Fibroblast of mammary gland (primary cell): ENCODE measurements at regions not wholly inside any gene's neighbourhood (a gene's known extent, or its start where the extent isn't known, plus 50 kb on each side); places are given as distances from the start of the nearest gene placed in this dataset.

ENCODE experiments used
- DNase-seq: peaks from one replicate; pipeline ENCODE4 v3.0.0-alpha.2; 2010; ENCODE audit warnings: low read depth
- H3K4me3 ChIP-seq: 2 replicates; pipeline ENCODE4 v1.5.1; 2011; ENCODE audit warnings: low read depth, mild to moderate bottlenecking, low read length, moderate library complexity; ENCODE audit not compliant: control insufficient read depth
- CTCF ChIP-seq: conservative IDR thresholded peaks from 2 replicates; pipeline ENCODE4 v1.5.1; 2011; ENCODE audit warnings: low read depth, low read length, inconsistent platforms; ENCODE audit not compliant: control insufficient read depth, insufficient read depth

DNA sequence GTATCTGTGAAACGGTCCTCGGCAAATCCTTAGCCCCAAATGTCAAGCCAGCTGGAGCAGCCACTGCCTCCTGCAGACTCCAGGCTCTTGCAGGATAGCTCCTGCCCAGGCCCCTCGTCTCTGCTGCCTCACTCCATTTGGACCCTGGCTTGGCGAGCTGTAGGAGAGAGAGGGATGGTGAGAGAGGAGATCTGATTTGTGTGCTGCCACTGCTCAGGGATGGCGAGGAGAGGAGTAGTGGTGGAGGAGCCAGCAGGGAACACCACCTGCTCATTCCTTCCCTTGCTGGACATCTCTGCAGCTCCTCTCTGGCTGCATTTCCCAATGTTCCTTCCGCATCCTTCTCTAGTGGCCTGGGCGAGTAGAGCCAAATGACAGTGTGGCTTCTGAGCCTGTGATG is 109.1 kb upstream of the NCK2 start:
- H3K4me3 ChIP-seq = no peak overlapping the region
- no peak for DNase-seq
- TF ChIP-seq CTCF = no peak

DNA sequence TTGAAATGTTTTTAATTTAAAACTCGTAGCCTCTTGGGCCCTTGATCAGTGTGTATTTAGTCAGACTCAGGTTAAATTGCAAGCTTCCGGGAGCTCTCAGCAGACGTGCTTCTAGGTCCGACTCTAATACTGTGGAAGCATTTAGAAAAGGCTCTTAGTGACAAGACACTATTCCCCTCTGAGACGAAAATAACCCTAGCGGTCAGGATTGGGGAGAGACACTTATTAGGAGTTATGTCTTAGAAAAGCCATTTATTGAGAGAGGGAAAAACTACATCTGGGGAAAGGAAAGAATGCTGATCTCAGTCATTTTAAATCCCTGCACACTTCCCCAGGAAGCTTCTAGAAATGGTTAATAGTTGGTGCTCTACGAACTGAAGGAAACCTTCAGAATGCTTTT is 110.5 kb upstream of the NCK2 start:
- TF ChIP-seq CTCF = no peak
- no peak overlapping the region for H3K4me3 ChIP-seq
- DNase-seq = no peak

GRCh38 chr2:105631922-105632321 is 112.8 kb upstream of the NCK2 start:
- no peak overlapping the region for H3K4me3 ChIP-seq
- no peak for DNase-seq
- TF ChIP-seq CTCF = no peak

- no peak overlapping the region for H3K4me3 ChIP-seq
- DNase-seq = no peak
- TF ChIP-seq CTCF = no peak
Measured at GRCh38 chr2:105631011-105631410, 113.7 kb upstream of the NCK2 start.

DNA sequence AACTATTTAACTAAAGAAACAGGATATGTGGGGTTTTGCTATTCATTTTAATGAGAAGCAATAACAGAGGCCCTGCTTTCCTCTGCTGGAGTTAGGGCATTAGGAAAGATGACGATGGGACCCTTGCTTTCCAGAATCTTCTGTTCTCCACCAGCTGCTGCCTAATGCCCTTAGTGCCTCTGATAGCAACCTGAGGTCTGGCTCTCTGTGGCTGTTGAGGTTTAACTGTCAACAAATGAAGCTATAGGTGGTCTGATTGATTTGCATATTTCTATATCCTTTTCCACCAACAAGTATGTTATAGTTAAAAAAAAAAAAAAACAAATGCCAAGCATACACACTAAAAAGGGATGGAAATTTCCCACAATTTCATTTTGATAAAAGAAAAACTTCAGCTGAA is 115.1 kb upstream of the NCK2 start:
- H3K4me3 ChIP-seq = no peak overlapping the region
- no peak for TF ChIP-seq CTCF
- DNase-seq = no peak

- no peak for TF ChIP-seq CTCF
- DNase-seq = no peak
- no peak overlapping the region for H3K4me3 ChIP-seq
Measured at GRCh38 chr2:105627534-105627933, 117.2 kb upstream of the NCK2 start.

DNA sequence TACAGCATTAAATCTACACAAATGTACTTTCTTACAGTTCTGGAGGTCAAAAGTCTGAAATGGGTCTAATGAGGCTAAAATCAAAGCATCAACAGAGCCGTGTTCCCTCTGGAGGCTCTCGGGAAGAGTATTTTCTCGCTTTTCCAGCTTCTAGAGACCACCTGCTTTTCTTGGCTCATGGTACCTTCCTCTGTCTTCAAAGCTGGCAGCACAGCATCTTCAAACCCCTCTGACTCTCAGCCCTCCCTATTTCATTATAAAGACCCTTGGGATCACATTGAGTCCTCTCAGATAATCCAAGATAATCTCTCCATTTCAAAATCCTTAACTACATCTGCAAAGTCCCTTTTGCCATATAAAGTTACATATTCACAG is 117.8 kb upstream of the NCK2 start:
- H3K4me3 ChIP-seq = no peak overlapping the region
- no peak for TF ChIP-seq CTCF
- no peak for DNase-seq
